Dendritic cell treated with granulocyte-macrophage colony-stimulating factor and Interleukin-4, amounts not matched to agents 40 ng/mL and 50 ng/mL, for 4 days (primary cell): ENCODE measurements at regions not wholly inside any gene's neighbourhood (a gene's known extent, or its start where the extent isn't known, plus 50 kb on each side); places are given as distances from the start of the nearest gene placed in this dataset.
"Not testable (repeated sequence)": the region's sequence is repeated elsewhere in the genome, so short reads cannot be mapped to it uniquely, and the experiment has no call there.

ENCODE experiments used
- H3K27ac Mint-ChIP-seq: one replicate; pipeline ENCODE4 v1.8.0; 2022; ENCODE audit warnings: mild to moderate bottlenecking, mixed read lengths
- H3K27me3 Mint-ChIP-seq: one replicate; pipeline ENCODE4 v1.8.0; 2022; ENCODE audit warnings: mild to moderate bottlenecking, mixed read lengths
- H3K36me3 Mint-ChIP-seq: one replicate; pipeline ENCODE4 v1.8.0; 2022; ENCODE audit warnings: low read depth, mixed read lengths
- H3K4me1 Mint-ChIP-seq: one replicate; pipeline ENCODE4 v1.8.0; 2022; ENCODE audit warnings: low read depth, mixed read lengths
- H3K4me3 Mint-ChIP-seq: one replicate; pipeline ENCODE4 v1.8.0; 2022; ENCODE audit warnings: mild to moderate bottlenecking, moderate library complexity, mixed read lengths
- H3K9me3 Mint-ChIP-seq: one replicate; pipeline ENCODE4 v1.8.0; 2022; ENCODE audit warnings: mixed read lengths
- intact Hi-C: fragments of 100-400 bp; cut with micrococcal nuclease; formaldehyde crosslinking; loops from one replicate; pipeline ENCODE4 v1.15.0; 2022

- Mint-ChIP-seq H3K4me3 (no peak overlapping the region), H3K27me3 (peaks cover 15% of the 10 kb centered on the region), H3K27ac (no peak overlapping the region), H3K36me3 (no peaks in the 10 kb centered on the region), H3K4me1 (no peaks in the 10 kb centered on the region), H3K9me3 (no peaks in the 10 kb centered on the region)
- intact Hi-C loops: no loop called here
These were observed 282.4 kb downstream of the NR2F2 start for GRCh38 chr15:96612917-96613316.

- H3K27ac Mint-ChIP-seq: no peak overlapping the region
- no peak overlapping the region for H3K4me3 Mint-ChIP-seq
- H3K27me3 Mint-ChIP-seq: peaks cover 19% of the 10 kb centered on the region
- no peaks in the 10 kb centered on the region for H3K36me3 Mint-ChIP-seq
- H3K4me1 Mint-ChIP-seq: no peaks in the 10 kb centered on the region
- intact Hi-C loops: no loop called here
- no peaks in the 10 kb centered on the region for H3K9me3 Mint-ChIP-seq
These were observed 288.7 kb downstream of the NR2F2 start for GRCh38 chr15:96619174-96619573.

DNA sequence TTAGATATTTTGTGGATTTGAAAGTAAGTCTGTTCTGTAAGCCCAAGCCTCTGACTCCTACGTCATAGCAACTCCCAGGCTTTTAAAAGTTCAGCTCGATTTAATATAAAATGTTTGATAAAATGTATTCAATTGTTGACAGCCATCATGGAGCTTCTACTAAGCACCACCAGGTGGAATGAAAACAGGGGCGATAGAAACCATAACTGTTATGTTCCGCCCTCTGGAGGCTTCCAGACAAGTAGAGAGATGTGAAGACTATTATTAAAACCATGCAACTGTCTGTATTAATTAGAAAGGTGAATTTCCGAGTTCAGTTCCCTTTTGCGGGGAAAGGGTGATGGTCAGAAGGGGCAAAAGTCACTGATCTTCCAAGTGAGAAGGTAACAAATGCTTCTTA is 292.2 kb downstream of the NR2F2 start:
- intact Hi-C loops: no loop called here
- Mint-ChIP-seq H3K4me1 (no peaks in the 10 kb centered on the region), H3K9me3 (no peaks in the 10 kb centered on the region), H3K27ac (no peak overlapping the region), H3K4me3 (no peak overlapping the region), H3K36me3 (no peaks in the 10 kb centered on the region), H3K27me3 (peaks cover 17% of the 10 kb centered on the region)

DNA sequence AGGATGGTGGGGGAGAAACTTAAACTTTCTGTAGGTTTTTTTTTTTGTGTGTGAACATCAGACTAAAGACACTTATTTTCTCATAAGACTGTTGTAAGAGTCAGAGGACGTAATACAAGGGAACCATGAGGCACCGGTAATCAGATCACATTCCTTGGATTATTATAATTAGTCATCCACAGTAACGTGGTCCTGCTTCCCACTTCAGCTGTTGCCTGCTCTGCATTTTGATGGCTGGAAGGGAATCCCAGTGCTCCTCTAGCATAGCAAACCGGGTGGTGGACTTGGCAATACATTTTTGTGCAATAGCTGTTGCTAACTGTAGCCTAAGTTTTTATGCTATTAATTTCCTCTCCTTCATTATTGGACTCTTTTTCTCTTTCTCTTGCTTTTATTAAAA is 294.8 kb downstream of the NR2F2 start:
- no peaks in the 10 kb centered on the region for H3K9me3 Mint-ChIP-seq
- intact Hi-C loops: no loop called here
- H3K27me3 Mint-ChIP-seq: peaks cover 7% of the 10 kb centered on the region
- no peak overlapping the region for H3K4me3 Mint-ChIP-seq
- no peaks in the 10 kb centered on the region for H3K36me3 Mint-ChIP-seq
- no peak overlapping the region for H3K27ac Mint-ChIP-seq
- H3K4me1 Mint-ChIP-seq: no peaks in the 10 kb centered on the region

DNA sequence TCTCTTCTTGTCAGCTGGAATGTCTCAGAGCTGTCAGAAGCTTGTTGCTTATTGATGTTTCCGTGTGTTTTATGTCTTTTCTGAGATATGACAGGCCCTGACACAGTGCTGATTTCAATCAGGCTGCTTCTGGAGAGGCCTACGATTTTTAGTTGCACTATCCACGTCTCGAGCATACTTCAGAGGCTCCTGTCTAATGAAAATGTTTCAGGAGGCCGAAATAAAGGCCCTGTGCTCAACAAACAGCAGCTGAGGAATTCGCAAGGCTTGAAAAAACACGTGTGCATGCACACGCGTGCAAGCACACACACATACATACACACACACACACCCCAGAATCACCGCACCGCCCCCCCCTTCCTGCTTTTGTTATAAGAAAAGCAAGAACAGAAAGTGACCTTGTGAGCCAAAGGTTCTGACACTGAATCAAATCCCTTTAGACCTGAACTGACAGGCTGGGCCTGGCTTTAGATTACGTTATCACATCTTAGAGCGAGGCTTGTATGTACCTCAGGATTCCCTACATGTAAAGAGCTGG is 296.6 kb downstream of the NR2F2 start:
- no peak overlapping the region for H3K27ac Mint-ChIP-seq
- H3K4me1 Mint-ChIP-seq: no peaks in the 10 kb centered on the region
- H3K36me3 Mint-ChIP-seq: no peaks in the 10 kb centered on the region
- H3K27me3 Mint-ChIP-seq: peaks cover 3% of the 10 kb centered on the region
- intact Hi-C loops: no loop called here
- no peak overlapping the region for H3K4me3 Mint-ChIP-seq
- H3K9me3 Mint-ChIP-seq: no peaks in the 10 kb centered on the region

- Mint-ChIP-seq H3K9me3 (no peaks in the 10 kb centered on the region), H3K27ac (no peak overlapping the region), H3K36me3 (no peaks in the 10 kb centered on the region), H3K27me3 (peaks cover 3% of the 10 kb centered on the region), H3K4me3 (no peak overlapping the region), H3K4me1 (no peaks in the 10 kb centered on the region)
- intact Hi-C loops: no loop called here
These were observed 299.0 kb downstream of the NR2F2 start for GRCh38 chr15:96629511-96629910.

GRCh38 chr15:96638793-96639192 is 308.3 kb downstream of the NR2F2 start:
- Mint-ChIP-seq H3K36me3 (no peaks in the 10 kb centered on the region), H3K27me3 (no peaks in the 10 kb centered on the region), H3K27ac (no peak overlapping the region), H3K9me3 (no peaks in the 10 kb centered on the region), H3K4me3 (no peak overlapping the region), H3K4me1 (no peaks in the 10 kb centered on the region)
- intact Hi-C loops: no loop called here

- H3K4me1 Mint-ChIP-seq: no peaks in the 10 kb centered on the region
- H3K4me3 Mint-ChIP-seq: no peak overlapping the region
- no peaks in the 10 kb centered on the region for H3K9me3 Mint-ChIP-seq
- H3K27me3 Mint-ChIP-seq: no peaks in the 10 kb centered on the region
- no peak overlapping the region for H3K27ac Mint-ChIP-seq
- intact Hi-C loops: no loop called here
- H3K36me3 Mint-ChIP-seq: no peaks in the 10 kb centered on the region
These were observed 315.3 kb downstream of the NR2F2 start for GRCh38 chr15:96645796-96646195.

DNA sequence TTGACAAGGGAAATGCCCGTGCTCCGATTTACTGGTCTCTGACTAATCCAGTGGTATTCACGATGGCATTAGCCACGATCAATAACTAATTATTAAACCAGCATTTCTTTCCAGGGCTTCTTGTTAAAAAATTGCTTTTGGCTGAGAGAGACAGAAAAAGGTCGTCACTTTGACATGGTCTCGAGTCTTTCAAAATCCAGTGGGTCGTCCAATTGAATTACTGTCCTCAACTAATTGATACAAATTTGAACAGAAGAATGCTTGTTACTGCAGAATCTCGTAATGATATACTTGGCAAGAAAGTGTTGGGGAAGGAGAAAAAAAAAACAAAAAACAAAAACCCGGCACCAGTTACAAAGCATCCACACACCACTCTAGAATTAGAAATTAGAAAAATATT is 318.4 kb downstream of the NR2F2 start:
- Mint-ChIP-seq H3K4me1 (no peaks in the 10 kb centered on the region), H3K9me3 (no peaks in the 10 kb centered on the region), H3K27me3 (no peaks in the 10 kb centered on the region), H3K27ac (no peak overlapping the region), H3K4me3 (no peak overlapping the region), H3K36me3 (no peaks in the 10 kb centered on the region)
- intact Hi-C loops: no loop called here

- H3K4me1 Mint-ChIP-seq: no peaks in the 10 kb centered on the region
- H3K27me3 Mint-ChIP-seq: peaks cover 1% of the 10 kb centered on the region
- H3K9me3 Mint-ChIP-seq: no peaks in the 10 kb centered on the region
These were observed 326.6 kb downstream of the NR2F2 start for GRCh38 chr15:96657096-96657495.

DNA sequence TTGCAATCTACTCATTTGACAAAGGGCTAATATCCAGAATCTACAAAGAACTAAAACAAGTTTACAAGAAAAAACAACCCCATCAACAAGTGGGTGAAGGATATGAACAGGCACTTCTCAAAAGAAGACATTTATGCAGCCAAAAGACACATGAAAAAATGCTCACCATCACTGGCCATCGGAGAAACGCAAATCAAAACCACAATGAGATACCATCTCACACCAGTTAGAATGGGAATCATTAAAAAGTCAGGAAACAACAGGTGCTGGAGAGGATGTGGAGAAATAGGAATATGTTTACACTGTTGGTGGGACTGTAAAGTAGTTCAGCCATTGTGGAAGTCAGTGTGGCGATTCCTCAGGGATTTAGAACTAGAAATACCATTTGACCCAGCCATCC is 336.5 kb downstream of the NR2F2 start:
- H3K4me3 Mint-ChIP-seq, H3K9me3 Mint-ChIP-seq, H3K27me3 Mint-ChIP-seq, H3K36me3 Mint-ChIP-seq, H3K4me1 Mint-ChIP-seq, H3K27ac Mint-ChIP-seq, intact Hi-C loops: not testable (repeated sequence)

More at GRCh38 chr15:96657096-96657495, 326.6 kb downstream of the NR2F2 start:
- H3K27ac Mint-ChIP-seq: no peak overlapping the region
- no peak overlapping the region for H3K4me3 Mint-ChIP-seq
- intact Hi-C loops: no loop called here
- H3K36me3 Mint-ChIP-seq: no peaks in the 10 kb centered on the region

GRCh38 chr15:96670389-96670788 is 339.9 kb downstream of the NR2F2 start:
- Mint-ChIP-seq H3K36me3 (no peaks in the 10 kb centered on the region), H3K27me3 (no peaks in the 10 kb centered on the region), H3K9me3 (no peaks in the 10 kb centered on the region), H3K4me3 (no peak overlapping the region), H3K27ac (no peak overlapping the region), H3K4me1 (no peaks in the 10 kb centered on the region)
- intact Hi-C loops: no loop called here

- Mint-ChIP-seq H3K36me3 (no peaks in the 10 kb centered on the region), H3K4me3 (no peak overlapping the region), H3K27me3 (no peaks in the 10 kb centered on the region), H3K27ac (no peak overlapping the region), H3K9me3 (no peaks in the 10 kb centered on the region), H3K4me1 (no peaks in the 10 kb centered on the region)
- intact Hi-C loops: no loop called here
These were observed 342.1 kb downstream of the NR2F2 start for GRCh38 chr15:96672629-96673028.

- Mint-ChIP-seq H3K9me3 (no peaks in the 10 kb centered on the region), H3K27ac (no peak overlapping the region), H3K36me3 (no peaks in the 10 kb centered on the region), H3K4me1 (no peaks in the 10 kb centered on the region), H3K4me3 (no peak overlapping the region), H3K27me3 (peaks cover 4% of the 10 kb centered on the region)
- intact Hi-C loops: no loop called here
These were observed 347.9 kb downstream of the NR2F2 start for GRCh38 chr15:96678386-96678785.

GRCh38 chr15:96687388-96688107 is 357.0 kb downstream of the NR2F2 start:
- intact Hi-C loops: no loop called here
- no peak overlapping the region for H3K4me3 Mint-ChIP-seq
- no peaks in the 10 kb centered on the region for H3K36me3 Mint-ChIP-seq
- H3K9me3 Mint-ChIP-seq: no peaks in the 10 kb centered on the region
- no peak overlapping the region for H3K27ac Mint-ChIP-seq
- H3K27me3 Mint-ChIP-seq: peaks cover 8% of the 10 kb centered on the region
- H3K4me1 Mint-ChIP-seq: no peaks in the 10 kb centered on the region
